B cell (primary cell): ENCODE measurements at regions not wholly inside any gene's neighbourhood (a gene's known extent, or its start where the extent isn't known, plus 50 kb on each side); places are given as distances from the start of the nearest gene placed in this dataset.

ENCODE experiments used
- ATAC-seq: fragments of 200-7000 bp; cut with Tn5 transposase; one replicate; pipeline ENCODE4 v1.10.0; 2021; ENCODE audit warnings: low read depth, mild to moderate bottlenecking, moderate number of reproducible peaks, moderate library complexity
- CTCF ChIA-PET: fragments of 350-600 bp; sonication (Branson Sonifier 250); formaldehyde crosslinking; loops from one replicate; lab custom pipeline; 2021; ENCODE audit warnings: antibody characterized with exemption, inconsistent platforms; lab: Charles Lee
- POLR2A ChIA-PET: fragments of 350-600 bp; sonication (Branson Sonifier 250); formaldehyde crosslinking; loops from one replicate; lab custom pipeline; 2021; ENCODE audit warnings: antibody characterized with exemption; lab: Charles Lee
- DNase-seq: peaks from one replicate; pipeline ENCODE4 v3.0.0; 2013
- H2AFZ ChIP-seq: 2 replicates; pipeline ENCODE4 v1.6.1; 2012; ENCODE audit warnings: mild to moderate bottlenecking, low read depth, low read length; ENCODE audit not compliant: insufficient read depth, poor library complexity, severe bottlenecking
- H3K27ac ChIP-seq, 2 donors: 1 replicate in 1 of 2; 2 replicates in 1 of 2; pipeline ENCODE4 v1.5.1; 2012 to 2013; ENCODE audit warnings: low read length in 2 of 2, mild to moderate bottlenecking in 2 of 2, moderate library complexity in 1 of 2
- H3K27me3 ChIP-seq, 4 experiments: fragments of 200-600 bp in 1 of 4; sonication (generic) in 1 of 4; replicated peaks in 1 of 4; 1 replicate in 2 of 4; 2 replicates in 2 of 4; pipeline versions ENCODE4 v1.6.1 to v1.7.0; 2013 to 2016; ENCODE audit warnings: low read length in 3 of 4, mild to moderate bottlenecking in 2 of 4, mixed read lengths in 1 of 4, moderate library complexity in 1 of 4; ENCODE audit not compliant: insufficient read depth in 4 of 4, control insufficient read depth in 3 of 4; ENCODE audit errors: control extremely low read depth in 1 of 4
- H3K36me3 ChIP-seq, 2 experiments: replicated peaks in 1 of 2; 1 replicate in 1 of 2; 2 replicates in 1 of 2; pipeline versions ENCODE4 v1.6.1 to v1.7.1; 2013; ENCODE audit warnings: low read length in 1 of 2; ENCODE audit not compliant: insufficient read depth in 2 of 2, control insufficient read depth in 1 of 2; ENCODE audit errors: control extremely low read depth in 1 of 2, extremely low read depth in 1 of 2
- H3K4me1 ChIP-seq, 2 donors: fragments of 200-600 bp in 1 of 2; sonication (generic) in 1 of 2; 1 replicate in 1 of 2; 2 replicates in 1 of 2; pipeline versions ENCODE4 v1.5.1 to v1.6.1; 2013 to 2017; ENCODE audit warnings: low read length in 2 of 2; ENCODE audit not compliant: control insufficient read depth in 2 of 2, insufficient read depth in 2 of 2
- H3K4me2 ChIP-seq: replicated peaks from 2 replicates; pipeline ENCODE3; 2012; ENCODE audit warnings: mild to moderate bottlenecking, low read depth, low read length; ENCODE audit not compliant: poor library complexity, severe bottlenecking
- H3K4me3 ChIP-seq, 5 experiments: fragments of 200-600 bp in 1 of 5; sonication (generic) in 1 of 5; 1 replicate in 3 of 5; 2 replicates in 2 of 5; pipeline versions ENCODE4 v1.5.1 to v1.7.0; 2011 to 2016; ENCODE audit warnings: low read length in 4 of 5, mild to moderate bottlenecking in 4 of 5, low read depth in 2 of 5, control low read depth in 1 of 5, moderate library complexity in 1 of 5; ENCODE audit not compliant: insufficient read depth in 1 of 5; ENCODE audit errors: control extremely low read depth in 1 of 5, extremely low read depth in 1 of 5
- H3K79me2 ChIP-seq: fragments of 200-600 bp; sonication (generic); one replicate; pipeline ENCODE4 v1.6.0; 2016; ENCODE audit warnings: low read length; ENCODE audit not compliant: control insufficient read depth, insufficient read depth
- H3K9ac ChIP-seq: fragments of 200-600 bp; sonication (generic); 2 replicates; pipeline ENCODE4 v1.6.1; 2017; ENCODE audit warnings: mild to moderate bottlenecking, low read length, moderate library complexity
- H3K9me3 ChIP-seq, 3 donors: one replicate each; pipeline versions ENCODE4 v1.6.1 to v1.7.1; 2013; ENCODE audit warnings: low read length in 2 of 3; ENCODE audit not compliant: control insufficient read depth in 2 of 3, insufficient read depth in 1 of 3; ENCODE audit errors: control extremely low read depth in 1 of 3
- H4K20me1 ChIP-seq: 2 replicates; pipeline ENCODE4 v1.6.0; 2012; ENCODE audit warnings: mild to moderate bottlenecking, low read length; ENCODE audit not compliant: insufficient read depth, control insufficient read depth, poor library complexity, severe bottlenecking
- H3K27ac Mint-ChIP-seq: one replicate; pipeline ENCODE4 v1.8.0; 2021; ENCODE audit warnings: mixed read lengths
- H3K27me3 Mint-ChIP-seq: one replicate; pipeline ENCODE4 v1.8.0; 2021; ENCODE audit warnings: mixed read lengths
- H3K4me1 Mint-ChIP-seq: one replicate; pipeline ENCODE4 v1.8.0; 2021; ENCODE audit warnings: mixed read lengths
- H3K4me3 Mint-ChIP-seq: one replicate; pipeline ENCODE4 v1.8.0; 2021; ENCODE audit warnings: mixed read lengths
- H3K9me3 Mint-ChIP-seq: one replicate; pipeline ENCODE4 v1.8.0; 2022; ENCODE audit warnings: mixed read lengths; ENCODE audit not compliant: insufficient read depth
- EZH2 ChIP-seq: IDR thresholded peaks from 2 replicates; pipeline ENCODE4 v1.6.1; 2012; ENCODE audit warnings: borderline replicate concordance, low read depth, mild to moderate bottlenecking, moderate library complexity, low read length; ENCODE audit not compliant: insufficient read depth, poor library complexity, severe bottlenecking
- WGBS: methylation state at CpG from one replicate; pipeline ENCODE4 v1.1.5; 2013; ENCODE audit warnings: missing lambda C conversion rate; ENCODE audit not compliant: insufficient coverage; 5-methylcytosine and 5-hydroxymethylcytosine counted together
- intact Hi-C: fragments of 100-400 bp; cut with micrococcal nuclease; formaldehyde crosslinking; loops from one replicate; pipeline ENCODE4 v1.10.0; 2022
- TF ChIP-seq, protein P1 (sequence below): fragments of 200-600 bp; IDR thresholded peaks from one replicate; pipeline ENCODE4 v1.8.0; 2022; ENCODE audit warnings: antibody characterized with exemption, mild to moderate bottlenecking

GRCh38 chr18:67363694-67364093 is 152.8 kb downstream of the DSEL start:
- no peaks in the 10 kb centered on the region for H3K27me3 Mint-ChIP-seq
- no CpG with 5 or more reads among the region's 3 CpGs for WGBS
- no peak overlapping the region for H2AFZ ChIP-seq
- no peak overlapping the region for H3K4me3 ChIP-seq
- no peaks in the 10 kb centered on the region for H4K20me1 ChIP-seq
- no peak for ATAC-seq
- no peak overlapping the region for H3K9ac ChIP-seq
- H3K27ac ChIP-seq: no peak overlapping the region
- no peak for DNase-seq
- no peaks in the 10 kb centered on the region for H3K4me1 Mint-ChIP-seq
- no peak overlapping the region for H3K4me3 Mint-ChIP-seq
- intact Hi-C loops: no loop called here
- H3K36me3 ChIP-seq: no peaks in the 10 kb centered on the region
- ChIA-PET CTCF (no interaction called here), POLR2A (interaction anchor here (0.6 kb wide), 1 partner anchor 1111 kb away, joined by 4 read pairs; no protein-coding TSS in a partner anchor)
- H3K9me3 Mint-ChIP-seq: no peaks in the 10 kb centered on the region
- no peaks in the 10 kb centered on the region for H3K27me3 ChIP-seq
- H3K9me3 ChIP-seq: peaks cover 0 to 4% (median 0%) of the 10 kb centered on the region in 3 donors
- TF ChIP-seq, protein P1, sequence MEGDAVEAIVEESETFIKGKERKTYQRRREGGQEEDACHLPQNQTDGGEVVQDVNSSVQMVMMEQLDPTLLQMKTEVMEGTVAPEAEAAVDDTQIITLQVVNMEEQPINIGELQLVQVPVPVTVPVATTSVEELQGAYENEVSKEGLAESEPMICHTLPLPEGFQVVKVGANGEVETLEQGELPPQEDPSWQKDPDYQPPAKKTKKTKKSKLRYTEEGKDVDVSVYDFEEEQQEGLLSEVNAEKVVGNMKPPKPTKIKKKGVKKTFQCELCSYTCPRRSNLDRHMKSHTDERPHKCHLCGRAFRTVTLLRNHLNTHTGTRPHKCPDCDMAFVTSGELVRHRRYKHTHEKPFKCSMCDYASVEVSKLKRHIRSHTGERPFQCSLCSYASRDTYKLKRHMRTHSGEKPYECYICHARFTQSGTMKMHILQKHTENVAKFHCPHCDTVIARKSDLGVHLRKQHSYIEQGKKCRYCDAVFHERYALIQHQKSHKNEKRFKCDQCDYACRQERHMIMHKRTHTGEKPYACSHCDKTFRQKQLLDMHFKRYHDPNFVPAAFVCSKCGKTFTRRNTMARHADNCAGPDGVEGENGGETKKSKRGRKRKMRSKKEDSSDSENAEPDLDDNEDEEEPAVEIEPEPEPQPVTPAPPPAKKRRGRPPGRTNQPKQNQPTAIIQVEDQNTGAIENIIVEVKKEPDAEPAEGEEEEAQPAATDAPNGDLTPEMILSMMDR: no peak
- TF ChIP-seq EZH2: no peak
- no peak overlapping the region for H3K27ac Mint-ChIP-seq
- H3K4me2 ChIP-seq: no peak overlapping the region
- H3K79me2 ChIP-seq: no peaks in the 10 kb centered on the region
- H3K4me1 ChIP-seq: no peaks in the 10 kb centered on the region

DNA sequence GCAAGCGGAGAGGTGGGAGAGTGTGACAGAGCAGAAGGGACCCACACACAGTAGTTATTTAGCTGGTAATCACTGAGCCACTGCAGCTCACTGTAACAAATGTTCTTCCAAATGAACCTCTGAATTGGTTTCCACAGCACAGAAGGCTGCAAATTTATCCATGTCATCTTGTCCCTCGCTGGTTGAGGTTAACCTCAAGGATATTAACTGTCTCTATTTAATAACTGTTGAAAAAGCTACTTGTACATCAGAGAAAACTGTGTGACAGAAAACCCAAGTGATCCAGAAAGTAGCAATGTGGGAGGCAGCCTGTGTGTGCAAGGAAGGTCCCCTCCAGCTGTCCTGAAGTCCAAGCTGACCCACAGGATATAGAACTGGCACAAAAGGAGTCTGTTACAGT is 153.6 kb downstream of the DSEL start:
- WGBS: 100% methylated on average over 1 of the region's 2 CpGs
- POLR2A ChIA-PET: no interaction called here
- intact Hi-C loops: no loop called here

More for the DNA sequence above, 153.6 kb downstream of the DSEL start:
- H3K9ac ChIP-seq: no peak overlapping the region
- Mint-ChIP-seq H3K27ac (no peak overlapping the region), H3K9me3 (no peaks in the 10 kb centered on the region), H3K27me3 (no peaks in the 10 kb centered on the region), H3K4me3 (no peak overlapping the region), H3K4me1 (no peaks in the 10 kb centered on the region)
- no peak overlapping the region for H3K4me2 ChIP-seq
- no peaks in the 10 kb centered on the region for H3K4me1 ChIP-seq
- H3K4me3 ChIP-seq: no peak overlapping the region
- H4K20me1 ChIP-seq: no peaks in the 10 kb centered on the region
- H3K36me3 ChIP-seq: no peaks in the 10 kb centered on the region
- H2AFZ ChIP-seq: no peak overlapping the region
- H3K27me3 ChIP-seq: no peaks in the 10 kb centered on the region
- TF ChIP-seq EZH2: no peak
- TF ChIP-seq, protein P1: no peak
- DNase-seq: no peak
- H3K27ac ChIP-seq: no peak overlapping the region
- CTCF ChIA-PET: no interaction called here
- no peak for ATAC-seq
- H3K9me3 ChIP-seq: peaks cover 0 to 4% (median 0%) of the 10 kb centered on the region in 3 donors
- H3K79me2 ChIP-seq: no peaks in the 10 kb centered on the region
